SK-N-SH (cell line): ENCODE measurements at regions not wholly inside any gene's neighbourhood (a gene's known extent, or its start where the extent isn't known, plus 50 kb on each side); places are given as distances from the start of the nearest gene placed in this dataset.

Experiments
- CTCF ChIA-PET: fragments of 300-600, 350-600 bp; formaldehyde crosslinking; extraction: SDS; loops from one replicate; lab custom pipeline; 2021; lab: Yijun Ruan, JAX
- POLR2A ChIA-PET: fragments of 350-600 bp; sonication (Branson Sonifier 250); formaldehyde crosslinking; extraction: SDS; loops from one replicate; lab custom pipeline; 2020; ENCODE audit warnings: antibody characterized with exemption, inconsistent platforms; lab: Yijun Ruan, JAX
- DNase-seq: peaks from one replicate; pipeline ENCODE4 v3.0.0; 2012
- H2AFZ ChIP-seq: fragments of 200-600 bp; sonication (generic); 2 replicates; pipeline ENCODE4 v1.8.1; 2016; ENCODE audit warnings: antibody characterized with exemption, mild to moderate bottlenecking, low read depth
- H3F3A ChIP-seq: fragments of 200-600 bp; sonication (generic); replicated peaks from 2 replicates; pipeline ENCODE3; 2016; ENCODE audit warnings: antibody characterized with exemption, mild to moderate bottlenecking; ENCODE audit not compliant: insufficient read depth
- H3K27ac ChIP-seq, 2 experiments: fragments of 200-500 bp in 1 of 2; fragments of 200-600 bp in 1 of 2; sonication (Bioruptor generic) in 1 of 2; sonication (generic), shearing (Covaris generic) in 1 of 2; 2 replicates each; pipeline versions ENCODE4 v1.5.1 to v1.6.1; 2014 to 2016; ENCODE audit warnings: low read depth in 2 of 2, inconsistent platforms in 1 of 2, low read length in 1 of 2, mild to moderate bottlenecking in 1 of 2, mixed read lengths in 1 of 2
- H3K27me3 ChIP-seq: fragments of 200-600 bp; sonication (generic), shearing (Covaris generic); 2 replicates; pipeline ENCODE4 v1.6.1; 2016; ENCODE audit warnings: mixed run types; ENCODE audit not compliant: insufficient read depth
- H3K36me3 ChIP-seq, 2 experiments: fragments of 200-500 bp in 1 of 2; fragments of 200-600 bp in 1 of 2; sonication (Bioruptor generic) in 1 of 2; sonication (generic) in 1 of 2; replicated peaks in 1 of 2; 2 replicates each; pipeline versions ENCODE3 to v1.5.1; 2014 to 2016; ENCODE audit warnings: low read length in 1 of 2, mild to moderate bottlenecking in 1 of 2; ENCODE audit not compliant: insufficient read depth in 2 of 2, control insufficient read depth in 1 of 2
- H3K4me1 ChIP-seq, 2 experiments: fragments of 200-500 bp in 1 of 2; fragments of 200-600 bp in 1 of 2; sonication (Bioruptor generic) in 1 of 2; sonication (generic), shearing (Covaris generic) in 1 of 2; 2 replicates each; pipeline versions ENCODE4 v1.5.1 to v1.6.1; 2014 to 2016; ENCODE audit warnings: low read depth in 1 of 2, low read length in 1 of 2, mixed run types in 1 of 2; ENCODE audit not compliant: insufficient read depth in 2 of 2, control insufficient read depth in 1 of 2
- H3K4me2 ChIP-seq: fragments of 200-600 bp; sonication (generic), shearing (Covaris generic); 2 replicates; pipeline ENCODE4 v1.6.1; 2017; ENCODE audit warnings: mixed run types
- H3K4me3 ChIP-seq, 2 experiments: fragments of 200-500 bp in 1 of 2; fragments of 200-600 bp in 1 of 2; sonication (Bioruptor generic) in 1 of 2; sonication (generic), shearing (Covaris generic) in 1 of 2; 2 replicates each; pipeline versions ENCODE4 v1.5.1 to v1.8.1; 2014 to 2016; ENCODE audit warnings: low read depth in 2 of 2, inconsistent platforms in 1 of 2, low read length in 1 of 2, mild to moderate bottlenecking in 1 of 2, mixed read lengths in 1 of 2, moderate library complexity in 1 of 2
- H3K79me2 ChIP-seq: fragments of 200-600 bp; sonication (generic); 2 replicates; pipeline ENCODE4 v1.8.1; 2017; ENCODE audit warnings: mild to moderate bottlenecking; ENCODE audit not compliant: insufficient read depth
- H3K9ac ChIP-seq: fragments of 200-600 bp; sonication (generic); 2 replicates; pipeline ENCODE4 v1.6.1; 2017; ENCODE audit warnings: mixed run types
- H3K9me2 ChIP-seq: fragments of 200-600 bp; sonication (generic); 2 replicates; pipeline ENCODE4 v1.6.1; 2017; ENCODE audit warnings: mixed run types
- H3K9me3 ChIP-seq: fragments of 200-600 bp; sonication (generic); 2 replicates; pipeline ENCODE4 v1.6.1; 2017; ENCODE audit warnings: mixed run types, mild to moderate bottlenecking, moderate library complexity
- H4K20me1 ChIP-seq: fragments of 200-600 bp; sonication (generic); 2 replicates; pipeline ENCODE4 v1.6.1; 2017; ENCODE audit warnings: mild to moderate bottlenecking, mixed run types; ENCODE audit not compliant: insufficient read depth
- CTCF ChIP-seq: fragments of 200-600 bp; sonication (generic); IDR thresholded peaks from 2 replicates; pipeline ENCODE4 v1.6.1; 2017; ENCODE audit warnings: antibody characterized with exemption, mild to moderate bottlenecking, moderate library complexity
- ELF1 ChIP-seq: IDR thresholded peaks from 2 replicates; pipeline ENCODE4 v1.4.0; 2012
- EP300 ChIP-seq, 2 experiments: IDR thresholded peaks; 2 replicates each; pipeline versions ENCODE4 v1.4.0 to v1.6.1; 2012; ENCODE audit warnings: borderline replicate concordance in 1 of 2, low read depth in 1 of 2, low read length in 1 of 2
- EZH2phosphoT487 ChIP-seq: fragments of 200-600 bp; sonication (generic); IDR thresholded peaks from 2 replicates; pipeline ENCODE4 v1.6.1; 2017; ENCODE audit warnings: low read depth, mixed run types, mild to moderate bottlenecking, antibody characterized with exemption, moderate library complexity, borderline replicate concordance
- FOSL2 ChIP-seq: IDR thresholded peaks from 2 replicates; pipeline ENCODE4 v1.4.0; 2012; ENCODE audit warnings: low read depth, mild to moderate bottlenecking, moderate library complexity, borderline replicate concordance
- FOXM1 ChIP-seq: IDR thresholded peaks from 2 replicates; pipeline ENCODE4 v1.4.0; 2012; ENCODE audit warnings: low read depth, mild to moderate bottlenecking
- GATA2 ChIP-seq: sonication (generic); formaldehyde crosslinking; IDR thresholded peaks from 2 replicates; pipeline ENCODE4 v1.5.0; 2020; ENCODE audit warnings: mild to moderate bottlenecking, missing genetic modification reagents
- NRF1 ChIP-seq: IDR thresholded peaks from 2 replicates; pipeline ENCODE4 v1.6.1; 2012; ENCODE audit warnings: low read depth, mild to moderate bottlenecking, low read length
- RAD21 ChIP-seq: IDR thresholded peaks from 2 replicates; pipeline ENCODE4 v1.6.1; 2012; ENCODE audit warnings: mild to moderate bottlenecking, low read length
- RCOR1 ChIP-seq: fragments of 150-350 bp; IDR thresholded peaks from 2 replicates; pipeline ENCODE4 v1.6.1; 2017; ENCODE audit warnings: antibody characterized with exemption, low read length
- REST ChIP-seq: IDR thresholded peaks from 2 replicates; pipeline ENCODE4 v1.6.1; 2012; ENCODE audit warnings: mild to moderate bottlenecking, low read depth, low read length, moderate library complexity
- SMC3 ChIP-seq: IDR thresholded peaks from 2 replicates; pipeline ENCODE4 v1.6.1; 2012; ENCODE audit warnings: low read depth, low read length, improper control_type of control experiment
- TCF12 ChIP-seq: IDR thresholded peaks from 2 replicates; pipeline ENCODE4 v1.4.0; 2012
- TEAD4 ChIP-seq: IDR thresholded peaks from 2 replicates; pipeline ENCODE4 v1.4.0; 2012; ENCODE audit warnings: mild to moderate bottlenecking, borderline replicate concordance; ENCODE audit not compliant: insufficient read depth
- USF2 ChIP-seq: fragments of 150-350 bp; IDR thresholded peaks from 2 replicates; pipeline ENCODE4 v1.6.1; 2017; ENCODE audit warnings: antibody characterized with exemption, low read length, low read depth, borderline replicate concordance
- ZBTB33 ChIP-seq: IDR thresholded peaks from 2 replicates; pipeline ENCODE4 v1.4.0; 2012; ENCODE audit warnings: low read depth, borderline replicate concordance
- WGBS: methylation state at CpG from one replicate; pipeline ENCODE4 v1.1.6; 2017; ENCODE audit warnings: low lambda C conversion rate; 5-methylcytosine and 5-hydroxymethylcytosine counted together

GRCh38 chr6:109271622-109272021 is 110.6 kb downstream of the CD164 start:
- H3K79me2 ChIP-seq, result no peaks in the 10 kb centered on the region
- TF ChIP-seq FOSL2, result no peak
- no peak for TF ChIP-seq RAD21
- no peak for TF ChIP-seq TEAD4
- no peak for TF ChIP-seq EP300 (IDR thresholded peaks at IDR 0.05; ENCODE audit: borderline replicate concordance in 1 of 2, low read depth in 1 of 2, low read length in 1 of 2)
- no peak for TF ChIP-seq NRF1
- TF ChIP-seq REST, result no peak
- no peak for TF ChIP-seq ZBTB33
- TF ChIP-seq FOXM1, result no peak
- CTCF ChIA-PET, result interaction anchor here (0.8 kb wide), 1 partner anchor 10 kb away, joined by 3 read pairs; no protein-coding TSS in a partner anchor
- no peak for DNase-seq
- no peaks in the 10 kb centered on the region for H3K9me3 ChIP-seq
- no peak overlapping the region for H3K4me3 ChIP-seq
- no peaks in the 10 kb centered on the region for H3K36me3 ChIP-seq
- H3K4me1 ChIP-seq, result no peaks in the 10 kb centered on the region
- H3K27ac ChIP-seq, result no peak overlapping the region
- no peaks in the 10 kb centered on the region for H3K27me3 ChIP-seq
- no peaks in the 10 kb centered on the region for H4K20me1 ChIP-seq
- WGBS, result 54% methylated on average over 2 of the region's 2 CpGs
- H2AFZ ChIP-seq, result no peak overlapping the region
- POLR2A ChIA-PET, result no interaction called here
- H3K4me2 ChIP-seq, result no peak overlapping the region
- no peaks in the 10 kb centered on the region for H3K9me2 ChIP-seq
- no peaks in the 10 kb centered on the region for H3F3A ChIP-seq
- no peak overlapping the region for H3K9ac ChIP-seq

GRCh38 chr6:109269953-109270517 is 112.2 kb downstream of the CD164 start:
- H3K4me3 ChIP-seq, result no peak overlapping the region
- no peak overlapping the region for H3K27ac ChIP-seq
- H3K4me2 ChIP-seq, result no peak overlapping the region
- DNase-seq, result no peak
- TF ChIP-seq TCF12 (no peak), SMC3 (no peak), USF2 (no peak), GATA2 (CRISPR knock-in tag) (no peak), CTCF (no peak), ELF1 (no peak), RCOR1 (no peak), EZH2phosphoT487 (no peak), RAD21 (no peak)
- H2AFZ ChIP-seq, result no peak overlapping the region
- H3K4me1 ChIP-seq, result no peaks in the 10 kb centered on the region
- H4K20me1 ChIP-seq, result no peaks in the 10 kb centered on the region
- 7% methylated on average over 1 of the region's 1 CpG for WGBS
- POLR2A ChIA-PET, result no interaction called here
- no peaks in the 10 kb centered on the region for H3F3A ChIP-seq
- no peaks in the 10 kb centered on the region for H3K27me3 ChIP-seq
- CTCF ChIA-PET, result interaction anchor here (0.7 kb wide), 1 partner anchor 18 kb away, joined by 4 read pairs; no protein-coding TSS in a partner anchor
- H3K36me3 ChIP-seq, result no peaks in the 10 kb centered on the region
- no peaks in the 10 kb centered on the region for H3K79me2 ChIP-seq
- no peak overlapping the region for H3K9ac ChIP-seq
- H3K9me2 ChIP-seq, result no peaks in the 10 kb centered on the region
- H3K9me3 ChIP-seq, result no peaks in the 10 kb centered on the region
